H1 (cell line): ENCODE measurements at regions not wholly inside any gene's neighbourhood (a gene's known extent, or its start where the extent isn't known, plus 50 kb on each side); places are given as distances from the start of the nearest gene placed in this dataset.

Source experiments
- CTCF ChIA-PET: fragments of 300-600 bp; sonication (Branson Sonifier 250); formaldehyde crosslinking; loops from one replicate; lab custom pipeline; 2021; ENCODE audit not compliant: partially characterized antibody; lab: Charles Lee
- POLR2A ChIA-PET: fragments of 300-600 bp; sonication (Branson Sonifier 250); formaldehyde crosslinking; loops from one replicate; lab custom pipeline; 2021; ENCODE audit warnings: inconsistent platforms; ENCODE audit not compliant: partially characterized antibody; lab: Charles Lee
- DNase-seq, 2 experiments: peaks; one replicate each; pipeline versions ENCODE4 v3.0.0 to v3.0.0-alpha.2; 2010 to 2022; ENCODE audit warnings: low spot score in 2 of 2, low read depth in 1 of 2, mixed read lengths in 1 of 2
- FAIRE-seq: peaks from 2 replicates; lab custom pipeline; 2011; peaks lifted over from hg19 to GRCh38; lab: Jason Lieb, UNC
- H2AFZ ChIP-seq: 2 replicates; pipeline ENCODE4 v1.8.1; 2012; ENCODE audit warnings: low read length, inconsistent platforms
- H2AK5ac ChIP-seq: 2 replicates; pipeline ENCODE4 v1.6.1; 2013; ENCODE audit warnings: low read depth, low read length
- H2BK120ac ChIP-seq: replicated peaks from 2 replicates; pipeline ENCODE3; 2013; ENCODE audit warnings: low read depth, low read length, inconsistent platforms
- H2BK12ac ChIP-seq: 2 replicates; pipeline ENCODE4 v1.6.1; 2013; ENCODE audit warnings: low read depth, low read length
- H2BK15ac ChIP-seq: 2 replicates; pipeline ENCODE4 v1.6.1; 2013; ENCODE audit warnings: low read length
- H2BK20ac ChIP-seq: 2 replicates; pipeline ENCODE4 v1.6.1; 2013; ENCODE audit warnings: low read length
- H2BK5ac ChIP-seq: 2 replicates; pipeline ENCODE4 v1.6.1; 2013; ENCODE audit warnings: low read depth, low read length
- H3K14ac ChIP-seq: 2 replicates; pipeline ENCODE4 v1.6.1; 2013; ENCODE audit warnings: inconsistent platforms; ENCODE audit not compliant: insufficient read length
- H3K18ac ChIP-seq: 2 replicates; pipeline ENCODE4 v1.6.1; 2013; ENCODE audit warnings: low read length; ENCODE audit errors: extremely low read depth
- H3K23ac ChIP-seq: 2 replicates; pipeline ENCODE4 v1.6.1; 2013; ENCODE audit warnings: inconsistent platforms; ENCODE audit not compliant: insufficient read length
- H3K23me2 ChIP-seq: 2 replicates; pipeline ENCODE4 v1.6.1; 2013; ENCODE audit warnings: low read depth, low read length
- H3K27ac ChIP-seq: 2 replicates; pipeline ENCODE4 v1.6.1; 2011; ENCODE audit warnings: low read depth, low read length, inconsistent platforms
- H3K27me3 ChIP-seq, 4 experiments: replicated peaks in 1 of 4; 1 replicate in 1 of 4; 2 replicates in 3 of 4; pipeline versions ENCODE4 v1.6.1 to v1.8.1; 2011 to 2013; ENCODE audit warnings: low read length in 3 of 4, mild to moderate bottlenecking in 3 of 4, inconsistent platforms in 2 of 4, mixed read lengths in 2 of 4, moderate library complexity in 1 of 4; ENCODE audit not compliant: control insufficient read depth in 3 of 4, insufficient read depth in 3 of 4; ENCODE audit errors: extremely low read depth in 1 of 4
- H3K36me3 ChIP-seq, 4 experiments: 2 replicates each; pipeline versions ENCODE4 v1.6.1 to v1.8.1; 2011 to 2013; ENCODE audit warnings: mild to moderate bottlenecking in 4 of 4, low read length in 3 of 4, moderate library complexity in 2 of 4, control low read depth in 1 of 4, inconsistent platforms in 1 of 4; ENCODE audit not compliant: insufficient read depth in 4 of 4, control insufficient read depth in 2 of 4
- H3K4ac ChIP-seq: replicated peaks from 2 replicates; pipeline ENCODE3; 2013; ENCODE audit warnings: low read length, low read depth, mixed read lengths, inconsistent platforms; ENCODE audit not compliant: insufficient read length
- H3K4me1 ChIP-seq, 4 experiments: replicated peaks in 1 of 4; 1 replicate in 1 of 4; 2 replicates in 3 of 4; pipeline versions ENCODE4 v1.6.1 to v1.8.1; 2011 to 2013; ENCODE audit warnings: low read length in 3 of 4, inconsistent platforms in 2 of 4, mixed read lengths in 1 of 4; ENCODE audit not compliant: insufficient read depth in 4 of 4, control insufficient read depth in 3 of 4
- H3K4me2 ChIP-seq, 2 experiments: 2 replicates each; pipeline versions ENCODE4 v1.6.1 to v1.8.1; 2011 to 2013; ENCODE audit warnings: low read depth in 2 of 2, low read length in 2 of 2, control low read depth in 1 of 2, inconsistent platforms in 1 of 2, mild to moderate bottlenecking in 1 of 2; ENCODE audit not compliant: insufficient read depth in 1 of 2
- H3K4me3 ChIP-seq, 4 experiments: fragments of 200-600, 300-600 bp in 1 of 4; sonication (generic), shearing (Covaris generic), sonication (Bioruptor Twin) in 1 of 4; 2 replicates each; pipeline versions ENCODE4 v1.5.1 to v1.8.1; 2011 to 2016; ENCODE audit warnings: low read length in 4 of 4, low read depth in 3 of 4, control low read depth in 2 of 4, inconsistent platforms in 2 of 4, mild to moderate bottlenecking in 2 of 4, mixed read lengths in 1 of 4, moderate library complexity in 1 of 4; ENCODE audit not compliant: insufficient read depth in 2 of 4; ENCODE audit errors: extremely low read depth in 1 of 4
- H3K56ac ChIP-seq: replicated peaks from 2 replicates; pipeline ENCODE3; 2013; ENCODE audit warnings: low read depth, mild to moderate bottlenecking, mixed read lengths, low read length, inconsistent platforms; ENCODE audit not compliant: insufficient read length
- H3K79me1 ChIP-seq: 2 replicates; pipeline ENCODE4 v1.6.1; 2013; ENCODE audit warnings: low read depth, low read length, control low read depth
- H3K79me2 ChIP-seq, 2 experiments: 2 replicates each; pipeline versions ENCODE4 v1.6.1 to v1.8.1; 2012 to 2013; ENCODE audit warnings: low read length in 2 of 2, mild to moderate bottlenecking in 2 of 2, inconsistent platforms in 1 of 2; ENCODE audit not compliant: insufficient read depth in 2 of 2, control insufficient read depth in 1 of 2
- H3K9ac ChIP-seq, 4 experiments: replicated peaks in 1 of 4; 1 replicate in 1 of 4; 2 replicates in 3 of 4; pipeline versions ENCODE4 v1.6.1 to v1.8.1; 2011 to 2013; ENCODE audit warnings: low read depth in 3 of 4, low read length in 3 of 4, control low read depth in 2 of 4, mild to moderate bottlenecking in 2 of 4, moderate library complexity in 2 of 4, inconsistent platforms in 1 of 4; ENCODE audit errors: extremely low read depth in 1 of 4
- H3K9me3 ChIP-seq, 2 experiments: 2 replicates each; pipeline versions ENCODE4 v1.6.1 to v1.8.1; 2012 to 2013; ENCODE audit warnings: mild to moderate bottlenecking in 2 of 2, moderate library complexity in 2 of 2, control low read depth in 1 of 2, inconsistent platforms in 1 of 2, low read depth in 1 of 2, low read length in 1 of 2, mixed read lengths in 1 of 2; ENCODE audit not compliant: insufficient read depth in 2 of 2
- H4K20me1 ChIP-seq, 2 experiments: replicated peaks in 1 of 2; 2 replicates each; pipeline versions ENCODE3 to v1.8.1; 2011 to 2013; ENCODE audit warnings: inconsistent platforms in 2 of 2, low read length in 2 of 2, mild to moderate bottlenecking in 1 of 2; ENCODE audit not compliant: insufficient read depth in 2 of 2, control insufficient read depth in 1 of 2
- H4K5ac ChIP-seq: 2 replicates; pipeline ENCODE4 v1.6.1; 2013; ENCODE audit warnings: low read length, low read depth, mixed read lengths, inconsistent platforms; ENCODE audit not compliant: insufficient read length
- H4K8ac ChIP-seq: 2 replicates; pipeline ENCODE4 v1.8.0; 2013; ENCODE audit warnings: mild to moderate bottlenecking, moderate library complexity, low read length, inconsistent platforms; ENCODE audit not compliant: insufficient read depth; ENCODE audit errors: extremely low read depth
- H4K91ac ChIP-seq: replicated peaks from 2 replicates; pipeline ENCODE3; 2013; ENCODE audit warnings: low read length, mixed read lengths, inconsistent platforms; ENCODE audit not compliant: insufficient read length
- CBX5 ChIP-seq: fragments of 300-800, 300-1000 bp; sonication (generic); IDR thresholded peaks from 2 replicates; pipeline ENCODE4 v1.7.1; 2016; ENCODE audit warnings: antibody characterized with exemption, low read length, low read depth
- CBX8 ChIP-seq: fragments of 300-800, 300-1000 bp; sonication (generic); IDR thresholded peaks from 2 replicates; pipeline ENCODE4 v1.7.1; 2016; ENCODE audit warnings: low read depth, low read length, borderline replicate concordance
- KDM1A ChIP-seq: fragments of 200-600, 300-600 bp; sonication (generic); IDR thresholded peaks from 2 replicates; pipeline ENCODE4 v1.7.1; 2016; ENCODE audit warnings: mild to moderate bottlenecking, low read length, borderline replicate concordance
- NANOG ChIP-seq: IDR thresholded peaks from 2 replicates; pipeline ENCODE4 v1.6.1; 2011; ENCODE audit warnings: low read length, low read depth, mild to moderate bottlenecking, inconsistent platforms; ENCODE audit not compliant: insufficient read depth, poor library complexity, severe bottlenecking
- TAF1 ChIP-seq: IDR thresholded peaks from 2 replicates; pipeline ENCODE4 v1.6.1; 2011; ENCODE audit warnings: mild to moderate bottlenecking, low read depth, low read length
- ZNF274 ChIP-seq: IDR thresholded peaks from 2 replicates; pipeline ENCODE4 v1.7.0; 2012; ENCODE audit warnings: low read length, borderline replicate concordance; ENCODE audit errors: extremely low read depth
- WGBS, 2 experiments: shearing (Covaris generic) in 1 of 2; methylation state at CpG; one replicate each; pipeline versions ENCODE4 v1.1.6 to v1.1.7; 2013 to 2015; ENCODE audit warnings: low lambda C conversion rate in 2 of 2, mixed read lengths in 2 of 2, inconsistent platforms in 1 of 2, low coverage in 1 of 2, missing lambda C conversion rate in 1 of 2; ENCODE audit not compliant: insufficient replicate concordance in 2 of 2, insufficient coverage in 1 of 2, insufficient read length in 1 of 2; ENCODE audit errors: extremely low coverage in 1 of 2, missing lambda C conversion rate in 1 of 2; 5-methylcytosine and 5-hydroxymethylcytosine counted together

- Histone ChIP-seq H3K18ac (no peak overlapping the region), H3K27me3 (no peaks in the 10 kb centered on the region), H4K20me1 (no peaks in the 10 kb centered on the region), H3K14ac (no peak overlapping the region), H2BK20ac (no peak overlapping the region), H3K4ac (no peak overlapping the region), H3K79me1 (no peaks in the 10 kb centered on the region), H2BK120ac (no peak overlapping the region), H3K4me2 (no peak overlapping the region), H2BK12ac (no peak overlapping the region), H3K23me2 (no peaks in the 10 kb centered on the region), H3K79me2 (no peaks in the 10 kb centered on the region), H3K4me3 (no peak overlapping the region), H2BK15ac (no peak overlapping the region), H3K4me1 (no peaks in the 10 kb centered on the region), H4K91ac (no peak overlapping the region), H3K36me3 (no peaks in the 10 kb centered on the region), H2AK5ac (no peak overlapping the region), H3K27ac (no peak overlapping the region), H4K8ac (no peak overlapping the region), H3K9ac (no peak overlapping the region), H4K5ac (no peak overlapping the region), H2AFZ (no peak overlapping the region), H3K56ac (no peak overlapping the region), H3K23ac (no peak overlapping the region), H2BK5ac (no peak overlapping the region), H3K9me3 (0 out of 4 replicates have a peak, but pooled peaks cover 0 to 3% of the 10 kb centered on the region in 2 experiments)
- ChIA-PET CTCF (no interaction called here), POLR2A (no interaction called here)
- no peak for TF ChIP-seq CBX5
- no peak for TF ChIP-seq TAF1
- TF ChIP-seq NANOG = no peak
- no peak for TF ChIP-seq KDM1A
- TF ChIP-seq CBX8 = no peak
- no peak for TF ChIP-seq ZNF274
- WGBS, 2 experiments = 91% methylated on average over 1 of the region's 1 CpG; no CpG with 5 or more reads in 1 of the 2 experiments
- DNase-seq (no peak), FAIRE-seq (no peak)
Measured at GRCh38 chr12:74953697-74954096, 255.9 kb downstream of the KCNC2 start.
